Activated naive CD4-positive, alpha-beta T cell treated with anti-CD3 and anti-CD28 coated beads, Interleukin-2, amount 10 ng/mL, durations not matched to agents 7 days and 5 days (primary cell): ENCODE measurements at regions not wholly inside any gene's neighbourhood (a gene's known extent, or its start where the extent isn't known, plus 50 kb on each side); places are given as distances from the start of the nearest gene placed in this dataset.
"Not testable (repeated sequence)": the region's sequence is repeated elsewhere in the genome, so short reads cannot be mapped to it uniquely, and the experiment has no call there.

Experiments
- CTCF ChIA-PET: fragments of 350-600 bp; sonication (Branson Sonifier 250); formaldehyde crosslinking; loops from one replicate; lab custom pipeline; 2021; ENCODE audit warnings: antibody characterized with exemption; lab: Charles Lee
- DNase-seq: peaks from one replicate; pipeline ENCODE4 v3.0.0-alpha.2; 2020
- H3K27ac Mint-ChIP-seq: one replicate; pipeline ENCODE4 v1.8.0; 2021; ENCODE audit warnings: mild to moderate bottlenecking, moderate library complexity, mixed read lengths
- H3K27me3 Mint-ChIP-seq: one replicate; pipeline ENCODE4 v1.8.0; 2021; ENCODE audit warnings: mild to moderate bottlenecking, mixed read lengths
- H3K36me3 Mint-ChIP-seq: one replicate; pipeline ENCODE4 v1.8.0; 2021; ENCODE audit warnings: mixed read lengths
- H3K4me1 Mint-ChIP-seq: one replicate; pipeline ENCODE4 v1.8.0; 2021; ENCODE audit warnings: mixed read lengths
- H3K4me3 Mint-ChIP-seq: one replicate; pipeline ENCODE4 v1.8.0; 2021; ENCODE audit warnings: mild to moderate bottlenecking, moderate library complexity, mixed read lengths
- H3K9me3 Mint-ChIP-seq: one replicate; pipeline ENCODE4 v1.8.0; 2021; ENCODE audit warnings: mixed read lengths

- Mint-ChIP-seq H3K4me1 (no peaks in the 10 kb centered on the region), H3K4me3 (no peak overlapping the region), H3K36me3 (no peaks in the 10 kb centered on the region), H3K27ac (no peak overlapping the region), H3K27me3 (no peaks in the 10 kb centered on the region), H3K9me3 (peaks cover 4% of the 10 kb centered on the region)
- DNase-seq: no peak
- CTCF ChIA-PET: no interaction called here
These were observed 911.4 kb downstream of the TRIB2 start for GRCh38 chr2:13628122-13628521.

DNA sequence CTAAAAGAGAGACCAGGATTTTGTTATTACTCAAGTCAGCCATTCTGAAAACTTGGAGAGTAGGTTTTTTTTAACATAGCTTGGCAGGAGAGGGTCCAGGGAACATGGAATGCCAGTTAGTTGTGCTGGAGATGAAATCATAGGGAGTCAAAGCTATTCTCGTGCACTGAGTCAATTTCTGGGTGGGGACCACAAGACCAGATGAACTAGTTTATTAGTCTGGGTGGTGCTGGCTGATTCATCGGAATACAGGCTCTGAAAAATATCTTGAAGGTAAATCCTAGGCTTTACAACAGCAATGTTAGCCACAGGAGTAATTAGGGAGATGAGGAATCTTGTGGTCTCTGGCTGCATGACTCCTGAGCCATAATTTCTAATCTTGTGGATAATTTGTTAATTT is 921.4 kb downstream of the TRIB2 start:
- Mint-ChIP-seq H3K4me1 (no peaks in the 10 kb centered on the region), H3K36me3 (no peaks in the 10 kb centered on the region), H3K27ac (no peak overlapping the region), H3K9me3 (peaks cover 5% of the 10 kb centered on the region), H3K4me3 (no peak overlapping the region), H3K27me3 (no peaks in the 10 kb centered on the region)
- DNase-seq: no peak
- CTCF ChIA-PET: no interaction called here

GRCh38 chr2:13649918-13650317 is 933.2 kb downstream of the TRIB2 start:
- no peaks in the 10 kb centered on the region for H3K27me3 Mint-ChIP-seq
- H3K27ac Mint-ChIP-seq: no peak overlapping the region
- DNase-seq: no peak
- H3K4me1 Mint-ChIP-seq: no peaks in the 10 kb centered on the region
- no peaks in the 10 kb centered on the region for H3K36me3 Mint-ChIP-seq
- H3K9me3 Mint-ChIP-seq: peaks cover 13% of the 10 kb centered on the region
- CTCF ChIA-PET: no interaction called here
- no peak overlapping the region for H3K4me3 Mint-ChIP-seq

- no peak for DNase-seq
- no peak overlapping the region for H3K27ac Mint-ChIP-seq
- no peaks in the 10 kb centered on the region for H3K36me3 Mint-ChIP-seq
- peaks cover 13% of the 10 kb centered on the region for H3K9me3 Mint-ChIP-seq
- CTCF ChIA-PET: no interaction called here
- H3K27me3 Mint-ChIP-seq: no peaks in the 10 kb centered on the region
- H3K4me3 Mint-ChIP-seq: no peak overlapping the region
- no peaks in the 10 kb centered on the region for H3K4me1 Mint-ChIP-seq
These were observed 933.9 kb downstream of the TRIB2 start for GRCh38 chr2:13650586-13651180.

GRCh38 chr2:13651684-13652131 is 935.0 kb downstream of the TRIB2 start:
- no peak overlapping the region for H3K4me3 Mint-ChIP-seq
- no peaks in the 10 kb centered on the region for H3K4me1 Mint-ChIP-seq
- H3K36me3 Mint-ChIP-seq: no peaks in the 10 kb centered on the region
- no peak overlapping the region for H3K27ac Mint-ChIP-seq
- DNase-seq: no peak
- H3K27me3 Mint-ChIP-seq: no peaks in the 10 kb centered on the region
- CTCF ChIA-PET: no interaction called here
- peaks cover 11% of the 10 kb centered on the region for H3K9me3 Mint-ChIP-seq

GRCh38 chr2:13652531-13653313 is 936.0 kb downstream of the TRIB2 start:
- Mint-ChIP-seq H3K4me1 (no peaks in the 10 kb centered on the region), H3K27me3 (no peaks in the 10 kb centered on the region), H3K36me3 (no peaks in the 10 kb centered on the region), H3K27ac (no peak overlapping the region), H3K9me3 (peaks cover 11% of the 10 kb centered on the region), H3K4me3 (no peak overlapping the region)
- CTCF ChIA-PET: no interaction called here
- no peak for DNase-seq

DNA sequence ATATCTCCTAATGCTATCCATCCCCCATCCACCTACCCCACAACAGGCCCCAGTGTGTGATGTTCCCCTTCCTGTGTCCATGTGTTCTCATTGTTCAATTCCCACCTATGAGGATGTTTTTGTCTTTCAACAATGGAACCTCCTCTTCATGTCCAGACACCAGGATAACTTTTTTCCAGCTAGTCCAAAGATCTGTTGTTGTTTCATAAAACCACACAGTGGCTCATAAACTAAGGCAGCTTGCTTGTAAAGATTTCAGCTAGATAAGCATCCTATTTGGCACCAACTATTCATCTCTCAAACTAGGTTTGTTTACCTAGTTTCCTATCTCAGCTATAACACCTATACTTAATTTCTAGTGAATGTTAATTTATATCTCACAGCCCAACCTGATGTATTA is 937.7 kb downstream of the TRIB2 start:
- CTCF ChIA-PET: no interaction called here
- no peaks in the 10 kb centered on the region for H3K36me3 Mint-ChIP-seq
- H3K4me1 Mint-ChIP-seq: no peaks in the 10 kb centered on the region
- no peak overlapping the region for H3K27ac Mint-ChIP-seq
- H3K4me3 Mint-ChIP-seq: no peak overlapping the region
- no peak for DNase-seq
- H3K27me3 Mint-ChIP-seq: no peaks in the 10 kb centered on the region
- peaks cover 10% of the 10 kb centered on the region for H3K9me3 Mint-ChIP-seq

- DNase-seq: no peak
- Mint-ChIP-seq H3K9me3 (peaks cover 1% of the 10 kb centered on the region), H3K27me3 (no peaks in the 10 kb centered on the region), H3K4me3 (no peak overlapping the region), H3K27ac (no peak overlapping the region), H3K36me3 (no peaks in the 10 kb centered on the region), H3K4me1 (no peaks in the 10 kb centered on the region)
- CTCF ChIA-PET: no interaction called here
These were observed 943.5 kb downstream of the TRIB2 start for GRCh38 chr2:13660231-13660630.

DNA sequence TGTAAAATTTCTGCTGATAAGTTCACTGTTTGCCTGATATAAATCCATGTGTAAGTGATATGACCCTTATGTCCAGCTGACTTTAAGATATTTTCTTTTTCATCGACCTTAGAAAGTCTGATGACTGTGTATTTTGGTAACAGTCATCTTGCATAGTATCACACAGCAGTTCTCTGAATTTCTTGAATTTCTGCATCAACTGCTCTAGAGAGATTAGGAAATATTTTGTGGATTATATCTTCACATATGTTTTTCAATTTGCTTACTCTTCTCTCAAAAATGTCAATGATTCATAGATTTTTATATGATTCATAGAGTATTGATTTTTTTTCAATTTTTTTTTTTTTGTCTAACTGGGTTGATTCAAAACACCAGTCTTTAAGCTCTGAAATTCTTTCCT is 945.3 kb downstream of the TRIB2 start:
- no peak for DNase-seq
- CTCF ChIA-PET: no interaction called here

DNA sequence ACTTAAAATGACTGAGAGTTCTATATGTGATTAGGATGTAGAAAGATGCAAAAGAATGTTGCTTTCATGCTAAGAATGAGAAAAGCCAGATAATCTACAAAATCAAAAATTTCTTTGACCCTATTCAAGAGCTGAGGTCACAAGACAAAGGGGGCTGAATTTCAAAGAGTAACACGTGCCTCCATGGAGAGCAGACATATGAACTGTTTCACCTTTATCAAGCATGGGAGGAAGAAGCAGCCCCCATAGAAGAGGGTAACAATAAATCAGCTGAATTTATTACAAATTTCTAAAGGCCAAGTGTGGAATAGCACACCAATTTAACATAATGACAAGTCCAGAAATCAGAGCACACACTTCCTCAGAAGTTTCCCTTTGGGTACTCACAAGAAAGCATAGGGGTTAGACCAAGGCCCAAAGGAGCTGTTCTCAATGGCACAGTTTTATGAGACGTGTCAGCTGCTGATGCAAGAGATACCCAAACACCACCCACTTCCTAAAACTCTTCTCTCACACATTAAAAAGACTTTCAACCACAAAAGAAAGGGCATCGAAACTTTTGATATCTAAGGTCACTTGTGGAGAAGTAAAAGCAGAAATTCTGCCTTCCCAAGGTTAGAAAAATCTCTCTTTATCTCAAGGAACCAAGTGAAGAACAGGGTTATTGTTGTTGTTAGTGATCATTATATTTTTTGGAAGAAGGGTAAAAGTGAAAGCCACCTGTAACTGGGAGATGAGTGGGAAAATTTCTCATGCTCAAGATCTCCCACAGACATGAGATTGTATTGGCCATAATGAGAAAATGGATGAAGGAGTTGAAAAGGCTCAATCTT is 950.1 kb downstream of the TRIB2 start:
- CTCF ChIA-PET: interaction anchor here (0.6 kb wide), 1 partner anchor 19 kb away, joined by 3 read pairs; no protein-coding TSS in a partner anchor
- H3K27ac Mint-ChIP-seq: no peak overlapping the region
- no peaks in the 10 kb centered on the region for H3K4me1 Mint-ChIP-seq
- no peaks in the 10 kb centered on the region for H3K27me3 Mint-ChIP-seq
- no peaks in the 10 kb centered on the region for H3K9me3 Mint-ChIP-seq
- no peak for DNase-seq
- no peak overlapping the region for H3K4me3 Mint-ChIP-seq
- H3K36me3 Mint-ChIP-seq: no peaks in the 10 kb centered on the region

More for the DNA sequence above, 945.3 kb downstream of the TRIB2 start:
- Mint-ChIP-seq H3K36me3 (no peaks in the 10 kb centered on the region), H3K27ac (no peak overlapping the region), H3K4me3 (no peak overlapping the region), H3K27me3 (no peaks in the 10 kb centered on the region), H3K4me1 (no peaks in the 10 kb centered on the region), H3K9me3 (peaks cover 1% of the 10 kb centered on the region)

DNA sequence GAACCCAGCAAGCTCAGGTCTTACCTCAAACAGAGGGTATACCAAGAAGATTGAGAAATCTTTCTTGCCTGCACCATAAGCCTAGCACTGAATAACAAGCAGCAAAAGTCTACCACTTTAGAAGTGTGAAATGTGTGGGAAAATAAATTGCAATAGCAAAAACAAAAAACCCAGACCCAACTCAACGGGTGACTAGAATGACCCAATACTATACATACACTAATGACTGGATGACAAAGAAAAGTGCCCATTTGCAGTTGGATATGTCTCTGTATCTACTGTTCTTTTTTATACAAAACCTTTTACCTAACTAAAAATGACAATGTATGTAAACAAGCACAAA is 950.6 kb downstream of the TRIB2 start:
- Mint-ChIP-seq H3K9me3 (no peaks in the 10 kb centered on the region), H3K4me1 (no peaks in the 10 kb centered on the region), H3K27me3 (no peaks in the 10 kb centered on the region), H3K27ac (no peak overlapping the region), H3K36me3 (no peaks in the 10 kb centered on the region), H3K4me3 (no peak overlapping the region)
- DNase-seq: no peak
- CTCF ChIA-PET: interaction anchor here (0.6 kb wide), 1 partner anchor 19 kb away, joined by 3 read pairs; no protein-coding TSS in a partner anchor

GRCh38 chr2:13669607-13670006 is 952.9 kb downstream of the TRIB2 start:
- no peak overlapping the region for H3K27ac Mint-ChIP-seq
- no peaks in the 10 kb centered on the region for H3K27me3 Mint-ChIP-seq
- no peak for DNase-seq
- H3K9me3 Mint-ChIP-seq: peaks cover 2% of the 10 kb centered on the region
- no peak overlapping the region for H3K4me3 Mint-ChIP-seq
- no peaks in the 10 kb centered on the region for H3K4me1 Mint-ChIP-seq
- H3K36me3 Mint-ChIP-seq: no peaks in the 10 kb centered on the region
- CTCF ChIA-PET: no interaction called here

- CTCF ChIA-PET: not testable (repeated sequence)
These were observed 957.1 kb downstream of the TRIB2 start for GRCh38 chr2:13673821-13674220.

GRCh38 chr2:13676269-13676668 is 956.2 kb upstream of the LRATD1 start:
- CTCF ChIA-PET: no interaction called here
- no peak overlapping the region for H3K4me3 Mint-ChIP-seq

More at GRCh38 chr2:13673821-13674220, 957.1 kb downstream of the TRIB2 start:
- H3K4me1 Mint-ChIP-seq, H3K27ac Mint-ChIP-seq, H3K36me3 Mint-ChIP-seq, H3K4me3 Mint-ChIP-seq, H3K27me3 Mint-ChIP-seq, DNase-seq, H3K9me3 Mint-ChIP-seq: not testable (repeated sequence)

More at GRCh38 chr2:13676269-13676668, 956.2 kb upstream of the LRATD1 start:
- Mint-ChIP-seq H3K27me3 (no peaks in the 10 kb centered on the region), H3K9me3 (peaks cover 2% of the 10 kb centered on the region), H3K36me3 (no peaks in the 10 kb centered on the region), H3K4me1 (no peaks in the 10 kb centered on the region), H3K27ac (no peak overlapping the region)
- no peak for DNase-seq
